IMR-90 (cell line): ENCODE measurements at regions not wholly inside any gene's neighbourhood (a gene's known extent, or its start where the extent isn't known, plus 50 kb on each side); places are given as distances from the start of the nearest gene placed in this dataset.

Source experiments
- ATAC-seq: fragments of 200-7000 bp; cut with Tn5 transposase; 2 replicates; pipeline ENCODE4 v1.9.1; 2020; ENCODE audit warnings: low read depth, mild to moderate bottlenecking, moderate library complexity
- BruUV-seq: library from RNA; stranded (reverse); fragments of 400-500 nt; replicated peaks from 2 replicates; lab custom pipeline; 2021; lab: Mats Ljungman, UMichigan
- CTCF ChIA-PET: fragments of 300-600 bp; formaldehyde crosslinking; extraction: SDS; loops from one replicate; lab custom pipeline; 2021; ENCODE audit warnings: antibody characterized with exemption; lab: Yijun Ruan, JAX
- POLR2A ChIA-PET: fragments of 300-600 bp; sonication (Branson Sonifier 250); formaldehyde crosslinking; loops from one replicate; lab custom pipeline; 2022; ENCODE audit warnings: antibody characterized with exemption; ENCODE audit not compliant: unreplicated experiment; lab: Charles Lee
- DNase-seq: peaks from one replicate; pipeline ENCODE4 v3.0.0; 2013
- H2AFZ ChIP-seq: replicated peaks from 2 replicates; pipeline ENCODE3; 2013; ENCODE audit warnings: low read length, mild to moderate bottlenecking; ENCODE audit not compliant: poor library complexity
- H2AK5ac ChIP-seq: 2 replicates; pipeline ENCODE4 v1.6.1; 2013; ENCODE audit warnings: low read depth, low read length, inconsistent platforms
- H2AK9ac ChIP-seq: replicated peaks from 2 replicates; pipeline ENCODE3; 2013; ENCODE audit warnings: mild to moderate bottlenecking, low read depth, low read length, moderate library complexity; ENCODE audit not compliant: poor library complexity
- H2BK120ac ChIP-seq: 2 replicates; pipeline ENCODE4 v1.6.1; 2013; ENCODE audit warnings: low read depth, low read length, inconsistent platforms
- H2BK15ac ChIP-seq: 3 replicates; pipeline ENCODE4 v1.6.1; 2013; ENCODE audit warnings: low read depth, low read length, inconsistent platforms
- H2BK20ac ChIP-seq: 2 replicates; pipeline ENCODE4 v1.6.1; 2013; ENCODE audit warnings: low read depth, mild to moderate bottlenecking, inconsistent platforms, low read length, moderate library complexity
- H2BK5ac ChIP-seq: 2 replicates; pipeline ENCODE4 v1.6.1; 2013; ENCODE audit warnings: mild to moderate bottlenecking, low read depth, low read length, inconsistent platforms; ENCODE audit not compliant: poor library complexity, severe bottlenecking
- H3K14ac ChIP-seq: replicated peaks from 2 replicates; pipeline ENCODE4 v1.6.1; 2013; ENCODE audit warnings: low read depth, low read length, inconsistent platforms
- H3K18ac ChIP-seq: 2 replicates; pipeline ENCODE4 v1.6.1; 2013; ENCODE audit warnings: low read depth, low read length, control low read depth
- H3K23ac ChIP-seq: 2 replicates; pipeline ENCODE4 v1.6.1; 2013; ENCODE audit warnings: low read depth, low read length, inconsistent platforms
- H3K27ac ChIP-seq: 2 replicates; pipeline ENCODE4 v1.5.1; 2013; ENCODE audit warnings: mild to moderate bottlenecking, control low read depth, low read length; ENCODE audit not compliant: insufficient read depth
- H3K27me3 ChIP-seq: 2 replicates; pipeline ENCODE4 v1.6.1; 2013; ENCODE audit warnings: low read length; ENCODE audit not compliant: control insufficient read depth, insufficient read depth
- H3K36me3 ChIP-seq: 2 replicates; pipeline ENCODE4 v1.6.1; 2013; ENCODE audit warnings: low read length, mixed read lengths; ENCODE audit not compliant: control insufficient read depth, insufficient read depth
- H3K4ac ChIP-seq: 2 replicates; pipeline ENCODE4 v1.6.1; 2013; ENCODE audit warnings: low read depth, low read length, inconsistent platforms
- H3K4me1 ChIP-seq: 2 replicates; pipeline ENCODE4 v1.6.1; 2013; ENCODE audit warnings: low read length, mixed read lengths; ENCODE audit not compliant: control insufficient read depth, insufficient read depth
- H3K4me2 ChIP-seq: 2 replicates; pipeline ENCODE4 v1.6.1; 2013; ENCODE audit warnings: low read depth, mild to moderate bottlenecking, control low read depth, low read length, moderate library complexity
- H3K4me3 ChIP-seq: 2 replicates; pipeline ENCODE4 v1.5.1; 2013; ENCODE audit warnings: low read depth, mild to moderate bottlenecking, control low read depth, low read length, moderate library complexity; ENCODE audit not compliant: insufficient read depth
- H3K56ac ChIP-seq: 2 replicates; pipeline ENCODE4 v1.6.1; 2013; ENCODE audit warnings: low read length, inconsistent platforms; ENCODE audit not compliant: insufficient read depth; ENCODE audit errors: extremely low read depth
- H3K79me1 ChIP-seq, 2 experiments: 2 replicates each; pipeline ENCODE4 v1.6.1; 2013; ENCODE audit warnings: low read length in 2 of 2, inconsistent platforms in 1 of 2, low read depth in 1 of 2
- H3K9ac ChIP-seq: 2 replicates; pipeline ENCODE4 v1.6.1; 2013; ENCODE audit warnings: low read depth, low read length, control low read depth
- H3K9me1 ChIP-seq: 2 replicates; pipeline ENCODE4 v1.6.1; 2013; ENCODE audit warnings: low read length, inconsistent platforms; ENCODE audit not compliant: insufficient read depth
- H3K9me3 ChIP-seq: 2 replicates; pipeline ENCODE4 v1.6.1; 2013; ENCODE audit warnings: low read length; ENCODE audit not compliant: control insufficient read depth, insufficient read depth
- H4K20me1 ChIP-seq: 2 replicates; pipeline ENCODE4 v1.6.1; 2013; ENCODE audit warnings: low read length, inconsistent platforms; ENCODE audit not compliant: insufficient read depth
- H4K5ac ChIP-seq: 2 replicates; pipeline ENCODE4 v1.6.1; 2013; ENCODE audit warnings: mild to moderate bottlenecking, low read depth, low read length, control low read depth
- H4K8ac ChIP-seq, 2 experiments: 2 replicates each; pipeline ENCODE4 v1.6.1; 2013; ENCODE audit warnings: low read depth in 2 of 2, low read length in 2 of 2, control low read depth in 1 of 2, inconsistent platforms in 1 of 2
- H4K91ac ChIP-seq: 2 replicates; pipeline ENCODE4 v1.6.1; 2013; ENCODE audit warnings: low read depth, low read length, inconsistent platforms; ENCODE audit not compliant: insufficient read depth
- CEBPB ChIP-seq: IDR thresholded peaks from 2 replicates; pipeline ENCODE4 v1.6.1; 2012; ENCODE audit warnings: low read depth, low read length, improper control_type of control experiment
- CHD1 ChIP-seq: IDR thresholded peaks from 2 replicates; pipeline ENCODE4 v1.6.1; 2012; ENCODE audit warnings: low read depth, low read length, improper control_type of control experiment
- NFE2L2 ChIP-seq: fragments of 150-350 bp; IDR thresholded peaks from 2 replicates; pipeline ENCODE4 v1.6.1; 2016; ENCODE audit warnings: low read depth, mild to moderate bottlenecking, low read length
- RCOR1 ChIP-seq: IDR thresholded peaks from 2 replicates; pipeline ENCODE4 v1.6.1; 2012; ENCODE audit warnings: mild to moderate bottlenecking, low read length, improper control_type of control experiment; ENCODE audit not compliant: insufficient replicate concordance
- WGBS, 2 experiments: methylation state at CpG; one replicate each; pipeline versions ENCODE4 v1.1.5 to v1.1.7; 2013; ENCODE audit warnings: missing lambda C conversion rate in 2 of 2; ENCODE audit not compliant: insufficient read length in 1 of 2; ENCODE audit errors: extremely low coverage in 2 of 2; 5-methylcytosine and 5-hydroxymethylcytosine counted together
- dilution Hi-C: fragments of 300-500 bp; cut with HindIII; formaldehyde crosslinking; loops from one replicate; pipeline ENCODE4 v1.14.3; 2018; ENCODE audit warnings: low sequenced_read_pairs; ENCODE audit not compliant: unreplicated experiment
- in situ Hi-C: fragments of 300-500 bp; cut with MboI; formaldehyde crosslinking; loops from 3 replicates; pipeline ENCODE4 v1.14.3; 2019; ENCODE audit warnings: low sequenced_read_pairs, inconsistent platforms, mixed read lengths
- intact Hi-C: fragments of 100-400 bp; cut with micrococcal nuclease; formaldehyde crosslinking; loops from 2 replicates; pipeline ENCODE4 v1.10.0; 2022
- TF ChIP-seq, protein P1 (sequence below): fragments of 150-350 bp; IDR thresholded peaks from 2 replicates; pipeline ENCODE4 v1.6.1; 2017; ENCODE audit warnings: mild to moderate bottlenecking, antibody characterized with exemption, low read length, low read depth

DNA sequence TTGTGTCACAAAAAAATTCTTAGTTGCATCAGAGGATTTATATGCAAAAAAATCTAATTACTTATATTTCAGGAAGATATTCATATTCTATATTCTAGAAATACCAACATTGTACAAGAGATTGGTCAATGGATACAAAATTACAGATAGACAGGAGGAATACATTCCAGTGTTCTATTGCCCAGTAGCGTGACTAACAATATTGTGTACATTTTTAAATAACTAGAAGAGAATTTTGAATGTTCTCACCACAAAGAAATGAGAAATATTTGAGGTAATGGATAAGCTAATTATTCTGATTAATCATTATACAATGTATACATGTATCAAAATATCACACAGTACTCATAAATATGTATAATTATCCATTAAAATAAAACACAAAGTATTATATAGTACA is 253.3 kb downstream of the IPMK start:
- no peak overlapping the region for H3K4me3 ChIP-seq
- H3K27me3 ChIP-seq, result no peaks in the 10 kb centered on the region
- peak; percentile 35 for DNase-seq
- H3K9ac ChIP-seq, result no peak overlapping the region
- H2AK9ac ChIP-seq, result no peak overlapping the region
- no peak overlapping the region for H4K8ac ChIP-seq
- no peak overlapping the region for H2BK120ac ChIP-seq
- no peak overlapping the region for H2BK20ac ChIP-seq
- no peak overlapping the region for H4K91ac ChIP-seq
- H3K9me3 ChIP-seq, result no peaks in the 10 kb centered on the region
- TF ChIP-seq, protein P1, sequence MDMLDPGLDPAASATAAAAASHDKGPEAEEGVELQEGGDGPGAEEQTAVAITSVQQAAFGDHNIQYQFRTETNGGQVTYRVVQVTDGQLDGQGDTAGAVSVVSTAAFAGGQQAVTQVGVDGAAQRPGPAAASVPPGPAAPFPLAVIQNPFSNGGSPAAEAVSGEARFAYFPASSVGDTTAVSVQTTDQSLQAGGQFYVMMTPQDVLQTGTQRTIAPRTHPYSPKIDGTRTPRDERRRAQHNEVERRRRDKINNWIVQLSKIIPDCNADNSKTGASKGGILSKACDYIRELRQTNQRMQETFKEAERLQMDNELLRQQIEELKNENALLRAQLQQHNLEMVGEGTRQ, result no peak
- TF ChIP-seq RCOR1 (no peak), CEBPB (no peak), CHD1 (no peak), NFE2L2 (no peak)
- H3K18ac ChIP-seq, result no peak overlapping the region
- dilution Hi-C loops (no loop called here), intact Hi-C loops (no loop called here), in situ Hi-C loops (no loop called here)
- no peak overlapping the region for H2AFZ ChIP-seq
- H3K23ac ChIP-seq, result no peak overlapping the region
- no CpG with 5 or more reads among the region's 1 CpG for WGBS, 2 experiments
- H3K9me1 ChIP-seq, result no peaks in the 10 kb centered on the region
- no peak overlapping the region for H3K4ac ChIP-seq
- no peaks in the 10 kb centered on the region for H3K79me1 ChIP-seq
- no peak overlapping the region for H3K27ac ChIP-seq
- POLR2A ChIA-PET, result no interaction called here
- no peak for ATAC-seq
- H4K5ac ChIP-seq, result no peak overlapping the region
- H2BK15ac ChIP-seq, result no peak overlapping the region; the same call in 2 of the 3 replicates
- no peaks in the 10 kb centered on the region for H4K20me1 ChIP-seq
- no peak overlapping the region for H3K14ac ChIP-seq
- H2AK5ac ChIP-seq, result no peak overlapping the region
- CTCF ChIA-PET, result no interaction called here
- H3K4me2 ChIP-seq, result no peak overlapping the region
- H3K4me1 ChIP-seq, result peaks cover 4% of the 10 kb centered on the region
- no peak overlapping the region for H3K56ac ChIP-seq
- no TSS peak for BruUV-seq
- H3K36me3 ChIP-seq, result no peaks in the 10 kb centered on the region
- peak overlapping the region; percentile 45 for H2BK5ac ChIP-seq
